NCI-H1930 (cell line): ENCODE measurements at regions not wholly inside any gene's neighbourhood (a gene's known extent, or its start where the extent isn't known, plus 50 kb on each side); places are given as distances from the start of the nearest gene placed in this dataset.
"Not testable (repeated sequence)": the region's sequence is repeated elsewhere in the genome, so short reads cannot be mapped to it uniquely, and the experiment has no call there.

Experiments used
- DNase-seq, 2 experiments: peaks; one replicate each; lab custom pipeline; 2025; lab: John Stamatoyannopoulos, UW

DNA sequence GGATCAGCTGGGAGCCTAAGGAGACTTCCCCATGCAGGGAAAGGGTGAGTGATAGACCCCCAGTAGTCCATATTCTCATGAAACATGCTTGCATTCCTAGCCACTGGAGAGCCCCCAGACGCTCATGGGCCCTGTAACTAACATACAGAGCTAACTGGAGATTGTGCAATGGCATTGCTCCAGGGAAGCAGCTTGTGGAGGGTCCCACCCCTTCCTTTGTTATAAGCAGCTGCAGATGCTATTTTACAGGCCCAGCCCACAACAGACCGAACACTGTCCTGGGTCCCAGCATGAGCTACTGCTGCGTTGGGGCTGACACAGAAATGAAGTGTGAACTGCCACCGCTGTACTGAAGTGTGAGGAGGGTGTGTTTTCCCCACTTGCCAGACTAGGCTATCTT, 1465.7 kb upstream of the DIAPH2 start:
- DNase-seq, result no peak

DNA sequence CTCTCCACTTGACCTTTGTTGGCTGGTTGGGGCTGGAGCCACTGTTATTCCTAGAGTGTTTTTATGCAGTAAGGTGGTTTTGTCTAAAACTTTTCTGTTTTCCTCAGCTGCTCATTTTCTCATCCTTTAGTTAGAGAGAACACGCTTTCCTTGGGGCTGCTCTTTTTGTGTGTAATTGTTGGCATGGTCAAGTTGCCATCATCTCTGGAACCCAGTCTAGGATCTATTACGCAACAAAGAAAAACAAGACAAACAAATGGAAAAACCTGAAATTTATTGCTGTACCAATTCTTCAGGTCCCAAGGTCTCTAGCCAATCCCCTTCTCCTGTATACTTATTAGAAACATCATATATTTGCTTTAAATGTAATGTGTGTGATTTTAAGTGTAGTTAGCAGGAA, 1436.3 kb upstream of the DIAPH2 start:
- DNase-seq, result no peak

DNA sequence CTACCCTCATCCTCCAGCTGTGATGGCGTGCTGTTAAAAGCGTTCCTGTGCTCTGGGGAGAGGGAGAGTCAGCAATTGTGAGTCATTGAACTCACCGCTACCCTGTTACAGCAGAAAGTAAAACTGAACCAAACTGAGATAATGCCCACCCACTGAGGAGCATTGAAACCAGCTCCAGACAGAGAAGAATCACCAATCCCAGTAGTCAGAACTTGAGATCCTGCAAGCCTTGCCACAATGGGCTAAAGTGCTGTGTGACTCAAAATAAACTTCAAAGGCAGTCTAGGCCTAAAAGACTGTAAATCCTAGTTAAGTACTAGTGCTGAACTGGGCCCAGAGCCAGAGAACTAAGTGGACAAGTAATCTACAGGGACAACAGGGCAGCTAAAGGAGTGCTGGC, 1394.2 kb upstream of the DIAPH2 start:
- DNase-seq, result no peak

DNA sequence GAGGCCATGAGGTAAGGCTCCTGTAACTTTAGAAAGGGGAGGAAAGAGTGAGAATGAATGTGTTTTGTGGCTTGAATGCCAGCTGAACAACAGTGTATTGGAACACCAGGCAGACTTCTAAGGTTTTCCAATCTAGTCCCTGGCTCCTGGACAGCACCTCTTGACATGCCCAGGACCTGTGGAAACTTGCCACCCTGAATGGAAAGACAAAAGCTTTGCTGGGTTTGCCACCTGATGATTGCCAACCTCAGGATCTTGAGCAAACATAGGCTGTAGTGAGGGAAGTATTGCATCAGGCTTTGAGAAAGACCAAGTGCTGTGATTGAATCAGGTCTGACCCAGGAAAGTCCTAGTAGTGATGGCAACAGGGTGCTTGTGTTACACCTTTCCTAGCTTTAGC, 1393.1 kb upstream of the DIAPH2 start:
- DNase-seq, result no peak

DNA sequence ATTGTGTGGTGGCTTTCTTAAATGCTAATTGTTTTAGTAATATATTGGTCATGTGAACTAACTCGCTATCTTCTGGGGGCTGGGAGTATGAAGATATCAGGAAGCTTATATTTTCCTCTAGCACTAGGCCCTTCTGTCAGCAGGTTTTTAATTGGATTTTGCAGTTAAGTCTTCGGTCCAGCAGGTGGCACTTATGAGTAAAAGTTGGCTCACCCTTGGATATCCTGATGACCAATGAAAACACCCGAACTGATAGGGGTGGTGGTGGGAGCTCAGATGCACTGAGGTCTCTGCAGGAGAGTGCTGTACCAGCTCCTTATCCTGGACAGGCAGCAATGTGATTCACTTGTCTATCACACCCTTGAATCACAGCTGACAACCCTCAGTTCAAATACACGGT, 1365.8 kb upstream of the DIAPH2 start:
- no peak for DNase-seq

DNA sequence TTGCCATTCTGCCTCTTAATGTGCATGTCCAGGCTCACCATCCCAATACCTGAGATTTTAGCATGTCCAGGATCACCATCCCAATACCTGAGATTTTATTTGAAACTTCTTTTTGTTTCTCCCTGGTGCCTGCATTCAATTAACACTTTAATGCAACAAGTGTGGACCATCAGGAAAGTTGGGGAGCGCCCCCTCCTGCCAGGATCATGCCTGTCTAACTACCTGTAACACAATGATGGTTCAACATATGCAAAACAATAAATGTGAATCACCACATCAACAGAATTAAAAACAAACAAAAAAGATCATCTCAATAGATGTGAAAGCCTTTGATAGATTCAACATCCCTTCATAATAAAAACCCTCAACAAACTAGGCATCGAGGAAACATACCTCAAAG, 1359.5 kb upstream of the DIAPH2 start:
- DNase-seq, result no peak

DNA sequence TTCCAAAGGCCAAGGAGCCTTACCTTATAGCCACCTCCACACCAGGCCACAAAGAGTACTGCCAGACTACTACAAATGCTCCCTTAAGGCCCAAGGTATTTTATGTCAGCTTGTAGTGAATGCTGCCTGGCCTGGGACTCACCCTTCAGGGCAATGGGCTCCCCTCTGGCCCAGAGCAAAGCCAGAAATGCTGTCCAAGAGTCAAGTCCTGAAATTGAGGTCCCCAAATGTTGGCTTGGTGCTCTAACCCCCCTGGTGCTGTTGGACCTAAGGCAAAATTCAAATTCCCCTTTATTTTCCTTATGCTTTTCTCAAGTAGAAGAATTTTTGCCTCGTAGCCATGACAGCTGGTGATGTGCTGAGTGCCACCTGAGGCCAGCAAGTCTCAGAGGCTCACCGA, 1354.3 kb upstream of the DIAPH2 start:
- no peak for DNase-seq

DNA sequence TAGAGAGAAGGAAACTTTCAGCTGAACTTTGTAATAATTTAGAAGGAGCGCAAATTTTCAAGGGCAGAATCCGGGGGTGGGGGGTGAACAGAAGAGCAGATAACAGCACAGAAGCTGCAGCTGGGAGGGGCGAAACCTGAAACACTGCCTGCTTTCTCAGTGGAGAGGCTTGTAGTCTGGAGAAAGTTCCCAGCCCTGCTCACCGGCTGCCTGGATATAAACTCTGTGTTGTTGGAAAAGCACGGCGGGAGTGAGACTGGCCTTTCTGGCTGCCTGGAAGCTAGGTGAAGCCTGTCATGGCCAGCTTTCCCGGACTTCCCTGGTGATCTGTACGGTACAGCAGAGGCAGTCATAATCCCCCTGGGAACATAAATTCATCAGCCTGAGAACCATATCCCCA, 1352.1 kb upstream of the DIAPH2 start:
- DNase-seq, result no peak

DNA sequence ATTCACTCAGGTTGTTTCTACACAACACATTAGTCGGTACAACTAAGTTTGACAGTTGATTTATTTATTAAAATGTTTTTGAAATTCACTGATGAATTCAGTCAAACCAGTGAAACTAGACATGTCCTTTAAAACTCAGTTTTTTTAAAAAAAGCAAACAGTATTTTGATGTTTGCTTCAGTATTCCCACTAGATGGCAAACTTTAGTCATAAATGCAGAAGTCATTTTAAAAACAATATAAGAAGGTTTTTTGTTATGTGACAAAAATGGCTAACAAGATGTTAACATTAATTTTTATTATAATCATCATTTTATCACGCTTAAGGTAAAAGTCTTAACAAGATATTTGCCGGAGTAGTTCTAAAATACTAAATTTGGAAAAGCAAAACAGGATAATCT, 1337.8 kb upstream of the DIAPH2 start:
- DNase-seq, result no peak

DNA sequence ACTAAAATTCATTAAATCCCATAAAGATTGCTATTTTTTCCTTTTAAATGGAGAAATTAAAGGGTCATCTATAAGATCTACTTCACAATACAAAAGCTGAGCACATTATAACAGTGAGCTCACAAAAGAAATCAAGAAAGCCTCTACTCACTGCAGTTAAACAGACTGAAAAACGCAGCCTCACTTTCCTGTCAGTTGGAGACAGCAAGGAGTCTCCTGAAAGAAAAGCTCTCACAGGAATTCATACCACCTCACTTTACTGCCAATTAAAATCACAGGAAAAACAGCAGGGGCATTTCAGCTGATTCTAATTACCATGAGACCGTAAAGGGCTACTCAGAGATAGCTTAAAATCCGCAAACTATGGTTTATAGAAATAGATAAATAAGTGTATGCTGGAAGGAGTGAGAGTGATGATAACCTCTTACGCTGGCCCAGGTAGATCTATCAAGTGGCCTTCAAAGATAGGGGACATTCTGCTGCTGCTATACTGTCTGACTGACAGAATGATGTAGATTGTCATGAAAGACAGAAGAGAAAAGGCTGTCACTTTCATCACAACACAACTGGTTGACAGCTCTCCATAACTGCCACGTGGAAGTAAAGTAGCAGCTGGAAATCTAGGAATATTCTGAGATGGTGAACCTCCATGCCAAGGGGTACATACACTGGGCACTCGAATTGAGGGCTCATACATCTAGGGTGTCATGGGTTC, 1333.7 kb upstream of the DIAPH2 start:
- no peak for DNase-seq

DNA sequence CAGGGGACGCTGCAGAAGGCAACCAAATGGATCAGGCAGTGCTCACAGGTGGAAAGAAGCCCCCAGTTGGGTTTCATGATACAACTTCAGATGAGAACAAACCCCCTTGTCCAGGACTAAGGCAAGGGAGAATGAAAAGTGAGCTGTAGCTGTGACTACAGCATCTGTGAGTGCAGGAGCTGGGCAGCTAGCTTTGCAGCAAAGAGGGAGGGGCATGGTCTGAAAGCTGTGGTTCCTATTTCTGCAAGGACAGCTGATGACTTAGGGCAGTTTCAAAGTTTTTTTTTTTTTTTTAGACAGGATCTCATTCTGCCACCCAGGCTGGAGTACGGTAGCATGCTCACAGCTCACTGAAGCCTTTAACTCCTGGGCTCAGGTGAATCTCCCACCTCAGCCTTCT, 1317.4 kb upstream of the DIAPH2 start:
- no peak for DNase-seq

DNA sequence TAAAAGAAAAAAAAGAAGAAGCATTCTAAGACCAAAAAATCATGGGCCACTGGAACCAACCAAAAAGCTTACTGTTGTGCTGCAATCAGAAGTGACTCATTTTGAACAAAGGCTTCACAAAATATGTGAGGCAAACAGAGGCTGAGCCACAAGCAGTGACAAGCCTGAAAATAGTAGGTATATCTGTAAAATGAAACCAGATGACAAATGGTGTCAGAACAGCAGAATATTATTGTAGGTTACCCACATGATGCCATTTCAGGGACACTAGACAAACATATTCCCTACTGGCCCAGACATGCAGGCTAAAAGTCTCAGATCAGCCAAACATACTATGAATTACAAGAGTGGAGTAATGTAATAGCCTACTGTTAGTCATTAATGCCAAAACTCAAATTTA, 1301.8 kb upstream of the DIAPH2 start:
- DNase-seq, result no peak

DNA sequence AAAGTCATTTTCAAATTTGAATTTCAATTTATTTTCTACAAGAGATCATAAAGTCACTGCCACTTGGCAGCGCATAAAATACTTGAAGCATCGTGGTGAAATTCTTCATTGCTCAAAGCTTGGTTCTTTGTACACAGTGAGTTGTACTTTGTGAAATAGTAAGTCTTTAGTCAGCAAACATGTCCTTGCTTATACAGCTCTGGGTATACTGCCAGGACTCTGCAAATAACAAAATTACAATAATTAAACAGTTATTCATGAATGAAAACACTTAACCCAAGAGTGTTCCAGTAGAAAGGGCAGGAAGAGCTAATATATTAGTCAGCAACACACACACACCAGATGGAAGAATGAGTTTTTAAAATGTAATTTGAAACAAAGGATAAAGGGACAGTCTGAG, 1300.9 kb upstream of the DIAPH2 start:
- DNase-seq, result no peak

DNA sequence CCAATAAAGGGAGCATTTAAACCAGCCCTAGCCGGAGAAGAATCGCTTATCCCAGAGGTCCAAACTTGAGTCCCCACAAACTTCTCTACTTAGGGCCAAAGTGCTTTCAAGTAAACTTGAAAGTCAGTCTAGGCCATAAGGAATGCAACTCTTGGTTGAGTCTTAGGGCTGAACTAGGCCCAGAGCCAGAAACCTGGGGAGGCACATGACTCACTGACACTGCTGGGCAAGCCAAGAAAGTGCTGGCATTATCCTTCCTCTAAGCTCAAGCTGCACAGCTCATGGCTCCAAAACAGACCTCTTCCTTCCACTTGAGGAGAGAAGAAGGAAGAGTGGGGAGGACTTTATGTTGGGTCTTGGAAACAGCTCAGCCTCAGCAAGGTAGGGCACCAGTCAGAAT, 1257.3 kb upstream of the DIAPH2 start:
- DNase-seq, result no peak

DNA sequence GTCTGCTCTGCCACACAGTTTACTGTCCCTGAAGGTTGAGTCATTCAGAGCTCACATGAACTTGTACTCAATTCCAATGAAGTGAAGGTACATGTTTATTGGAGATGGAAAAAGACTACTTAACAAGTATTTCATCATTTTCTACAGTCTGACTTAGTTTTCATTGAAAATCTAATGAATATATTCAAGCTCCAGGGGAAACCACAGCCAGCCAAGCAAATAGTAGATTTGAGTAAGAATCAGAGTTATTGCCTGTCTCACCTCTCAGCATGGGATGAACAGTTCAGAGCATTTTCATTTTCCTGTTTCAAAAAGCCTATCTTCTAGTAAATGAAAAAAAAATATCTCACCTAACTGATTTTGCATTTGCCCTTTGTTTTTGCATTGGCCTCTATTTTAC, 1249.4 kb upstream of the DIAPH2 start:
- DNase-seq, result no peak

DNA sequence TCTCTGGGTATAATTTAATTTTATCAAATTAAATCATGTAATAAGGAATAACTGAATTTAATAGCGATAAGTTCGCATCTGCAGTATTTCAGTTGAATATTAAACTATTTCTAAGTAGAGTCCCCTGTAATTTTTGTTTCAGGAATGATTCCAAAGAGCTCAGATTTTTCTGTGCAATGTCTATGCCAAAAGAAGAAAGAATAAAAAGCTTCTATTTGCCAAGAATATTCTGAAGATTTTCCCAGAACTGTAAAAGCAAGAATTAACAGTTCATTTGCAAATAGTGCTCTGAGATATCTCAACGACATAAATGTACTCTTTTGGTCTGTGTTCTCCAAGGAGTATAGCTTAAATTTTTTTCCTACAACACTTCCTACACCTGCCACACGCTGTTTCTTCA, 1242.8 kb upstream of the DIAPH2 start:
- no peak for DNase-seq

DNA sequence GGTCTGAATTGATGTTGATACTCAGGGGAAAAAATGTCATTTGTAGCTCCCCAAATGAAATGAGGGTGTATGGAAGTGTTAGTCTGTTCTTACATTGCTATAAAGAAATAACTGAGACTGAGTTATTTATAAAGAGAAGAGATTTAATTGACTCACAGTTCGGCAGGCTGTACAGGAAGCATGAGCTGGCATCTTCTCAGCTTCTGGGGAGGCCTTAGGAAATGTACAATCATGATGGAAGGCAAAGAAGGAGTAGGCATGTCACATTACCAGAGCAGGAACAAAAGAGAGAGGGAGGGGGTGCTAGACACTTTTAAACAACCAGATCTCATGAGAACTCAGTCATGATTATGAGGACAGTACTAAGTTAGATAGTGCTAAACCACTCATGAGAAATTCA, 1199.9 kb upstream of the DIAPH2 start:
- no peak for DNase-seq

DNA sequence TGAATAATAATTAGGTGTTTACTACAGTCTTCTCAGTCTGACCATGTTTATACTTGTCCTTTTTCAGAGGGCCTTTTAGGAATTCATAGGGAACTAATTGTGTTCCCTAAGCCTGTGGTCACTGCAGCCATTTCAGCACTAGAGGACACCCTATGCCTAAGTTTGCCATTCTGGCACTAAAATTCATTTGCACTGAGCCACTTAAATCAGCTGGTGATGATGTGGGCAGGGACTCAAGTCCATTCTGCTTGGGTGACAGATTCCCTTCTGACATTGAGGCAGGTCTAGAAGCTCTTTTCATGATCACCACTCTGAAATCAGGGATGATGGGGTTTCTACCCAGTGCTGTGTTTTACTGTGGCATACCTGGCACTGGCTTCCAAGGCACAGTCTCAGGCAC, 1178.9 kb upstream of the DIAPH2 start:
- DNase-seq, result no peak

DNA sequence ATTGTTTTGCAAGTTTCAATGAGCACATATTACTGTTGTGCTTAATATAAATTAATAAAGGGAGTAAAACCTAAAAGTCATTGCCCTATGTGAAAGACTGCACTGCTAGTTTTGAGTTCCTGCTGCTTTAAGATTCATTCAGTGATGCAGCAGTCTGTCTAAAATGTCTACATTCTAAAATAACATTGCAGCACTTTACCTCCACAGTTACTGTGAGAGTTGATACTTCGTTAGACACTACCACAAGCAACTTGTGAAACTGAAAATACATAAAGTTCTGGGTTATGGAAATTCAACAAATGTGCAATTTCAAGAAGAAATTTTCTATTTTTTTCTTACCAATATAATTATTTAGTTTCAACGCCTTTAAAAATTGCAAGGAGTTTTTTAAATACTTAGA, 1175.2 kb upstream of the DIAPH2 start:
- no peak for DNase-seq

DNA sequence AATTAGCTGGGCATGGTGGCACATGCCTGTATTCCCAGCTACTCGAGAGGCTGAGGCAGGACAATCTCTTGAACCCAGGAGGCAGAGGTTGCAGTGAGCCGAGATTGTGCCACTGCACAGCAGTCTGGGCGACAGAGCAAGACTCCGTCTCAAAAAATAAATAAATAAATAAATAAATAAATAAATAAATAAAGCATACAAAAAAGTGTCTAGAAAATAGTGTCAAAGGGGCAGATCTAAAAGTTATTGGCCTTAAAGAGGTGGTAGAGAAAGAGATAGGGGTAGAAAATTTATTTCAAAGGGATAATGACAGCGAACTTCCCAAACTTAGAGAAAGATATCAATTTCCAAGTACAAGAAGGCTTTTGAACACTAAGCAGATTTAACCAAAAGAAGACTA, 1160.6 kb upstream of the DIAPH2 start:
- DNase-seq, result not testable (repeated sequence)

DNA sequence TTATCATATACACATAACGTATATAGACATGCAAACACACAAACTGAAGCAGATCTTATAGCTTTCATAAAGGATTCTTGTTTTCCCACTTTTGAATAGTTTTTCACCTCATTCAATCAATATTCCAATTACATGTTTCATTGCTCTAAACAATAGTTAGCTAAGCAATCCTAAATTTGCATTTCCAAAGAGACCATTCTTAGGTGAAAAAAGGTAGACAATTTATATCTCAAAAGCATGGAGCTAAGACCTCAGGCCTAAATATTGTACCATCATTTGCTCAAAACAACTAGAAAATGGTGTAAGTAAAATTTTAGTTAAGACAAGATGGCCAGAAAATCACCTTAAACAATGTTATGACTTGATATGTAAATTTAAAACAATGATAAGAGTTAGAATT, 1148.5 kb upstream of the DIAPH2 start:
- DNase-seq, result no peak

DNA sequence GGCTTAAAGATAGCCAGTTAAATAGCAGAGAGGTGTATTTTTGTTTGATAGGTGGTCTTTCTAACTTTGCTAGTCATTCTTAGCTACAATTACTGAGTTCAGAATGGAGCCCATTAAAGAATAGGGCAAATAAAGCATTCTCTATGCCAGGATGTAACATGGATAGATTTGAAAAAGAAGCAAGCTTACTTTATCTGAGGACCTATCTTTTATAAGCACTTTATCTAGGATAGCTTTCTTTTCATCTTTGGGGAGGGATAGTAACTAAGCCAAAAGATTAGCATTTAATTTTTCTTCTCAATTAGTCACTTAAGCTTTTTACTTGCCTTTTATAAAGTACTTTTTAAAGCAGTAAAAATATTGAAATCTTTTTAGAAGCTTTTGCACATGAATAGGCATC, 1148.0 kb upstream of the DIAPH2 start:
- no peak for DNase-seq

DNA sequence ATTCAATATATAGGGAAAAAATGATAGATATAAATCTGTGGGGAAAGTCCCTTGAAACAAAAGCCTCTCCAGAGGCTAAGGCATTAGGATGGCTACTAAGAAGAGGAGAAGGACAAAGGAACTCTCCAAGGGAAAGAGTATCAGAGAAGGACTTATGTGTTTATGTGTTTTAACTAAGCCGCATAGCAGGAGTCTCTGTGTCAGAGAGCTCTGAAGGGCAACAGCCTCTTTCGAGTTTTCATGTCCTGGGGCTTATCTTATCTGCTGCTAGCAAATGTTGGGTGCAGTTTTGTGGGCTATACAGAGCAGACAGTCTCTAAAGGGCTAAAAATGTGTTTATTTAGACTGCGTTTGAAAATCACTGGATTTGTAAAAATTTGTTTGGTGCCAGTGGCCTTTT, 1145.6 kb upstream of the DIAPH2 start:
- DNase-seq, result no peak

DNA sequence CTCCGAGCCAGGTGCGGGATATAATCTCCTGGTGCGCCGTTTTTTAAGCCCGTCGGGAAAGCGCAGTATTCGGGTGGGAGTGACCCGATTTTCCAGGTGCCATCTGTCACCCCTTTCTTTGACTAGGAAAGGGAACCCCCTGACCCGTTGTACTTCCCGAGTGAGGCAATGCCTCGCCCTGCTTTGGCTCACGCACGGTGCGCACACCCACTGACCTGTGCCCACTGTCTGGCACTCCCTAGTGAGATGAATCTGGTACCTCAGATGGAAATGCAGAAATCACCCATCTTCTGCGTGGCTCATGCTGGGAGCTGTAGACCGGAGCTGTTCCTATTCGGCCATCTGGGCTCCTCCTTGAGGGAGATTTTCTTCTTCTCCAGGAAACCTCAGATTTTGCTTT, 1135.1 kb upstream of the DIAPH2 start:
- DNase-seq, result not testable (repeated sequence)

DNA sequence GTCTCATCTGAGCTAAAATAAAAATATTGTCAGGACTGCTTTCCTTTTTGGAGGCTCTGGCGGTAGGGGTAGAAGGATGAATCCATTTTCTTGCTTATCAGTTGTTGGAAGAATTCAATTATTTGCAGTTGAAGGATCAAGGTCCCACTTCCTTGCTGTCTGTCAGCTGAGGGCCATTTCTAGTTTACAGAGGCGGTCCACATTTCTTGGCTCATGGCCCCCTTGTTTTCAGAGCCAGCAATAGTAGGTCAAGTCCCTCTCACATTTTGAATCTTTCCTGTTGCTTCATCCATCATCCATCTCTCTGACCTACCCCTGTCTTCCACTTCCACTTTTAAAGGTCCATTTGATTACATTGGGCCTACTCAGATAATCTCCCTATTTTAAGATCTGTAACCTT, 1099.3 kb upstream of the DIAPH2 start:
- DNase-seq, result no peak
